CD8-positive, alpha-beta memory T cell (primary cell): ENCODE measurements at regions not wholly inside any gene's neighbourhood (a gene's known extent, or its start where the extent isn't known, plus 50 kb on each side); places are given as distances from the start of the nearest gene placed in this dataset.

ENCODE experiments used
- CTCF ChIA-PET: fragments of 350-600 bp; sonication (Branson Sonifier 250); formaldehyde crosslinking; loops from one replicate; lab custom pipeline; 2021; ENCODE audit warnings: antibody characterized with exemption; lab: Charles Lee
- POLR2A ChIA-PET: fragments of 350-600 bp; sonication (Branson Sonifier 250); formaldehyde crosslinking; loops from one replicate; lab custom pipeline; 2021; ENCODE audit warnings: antibody characterized with exemption; lab: Charles Lee
- DNase-seq, 5 donors: peaks; one replicate each; pipeline versions ENCODE4 v3.0.0 to v3.0.0-alpha.2; 2020 to 2022; ENCODE audit warnings: mixed read lengths in 1 of 5
- H3K27ac ChIP-seq: one replicate; pipeline ENCODE4 v1.7.0; 2013; ENCODE audit warnings: low read depth, mild to moderate bottlenecking, low read length, moderate library complexity
- H3K27me3 ChIP-seq: 2 replicates; pipeline ENCODE4 v1.7.0; 2013; ENCODE audit warnings: low read length, mild to moderate bottlenecking; ENCODE audit not compliant: insufficient read depth, poor library complexity, severe bottlenecking
- H3K36me3 ChIP-seq: 2 replicates; pipeline ENCODE4 v1.7.0; 2013; ENCODE audit warnings: mild to moderate bottlenecking, low read length, moderate library complexity; ENCODE audit not compliant: insufficient read depth
- H3K4me1 ChIP-seq: 2 replicates; pipeline ENCODE4 v1.7.0; 2013; ENCODE audit warnings: mild to moderate bottlenecking, low read length, moderate library complexity; ENCODE audit not compliant: insufficient read depth
- H3K4me3 ChIP-seq: 2 replicates; pipeline ENCODE4 v1.7.0; 2013; ENCODE audit warnings: mild to moderate bottlenecking, low read length
- H3K9me3 ChIP-seq: 2 replicates; pipeline ENCODE4 v1.7.0; 2013; ENCODE audit warnings: mild to moderate bottlenecking, low read length
- H3K27ac Mint-ChIP-seq, 8 donors: one replicate each; pipeline ENCODE4 v1.8.0; 2020 to 2021; ENCODE audit warnings: mixed read lengths in 8 of 8, mild to moderate bottlenecking in 6 of 8, inconsistent platforms in 3 of 8, moderate library complexity in 3 of 8
- H3K27me3 Mint-ChIP-seq, 2 donors: one replicate each; pipeline ENCODE4 v1.8.0; 2020 to 2021; ENCODE audit warnings: mixed read lengths in 2 of 2, mild to moderate bottlenecking in 1 of 2, moderate library complexity in 1 of 2
- H3K36me3 Mint-ChIP-seq, 3 donors: one replicate each; pipeline ENCODE4 v1.8.0; 2020 to 2021; ENCODE audit warnings: mixed read lengths in 3 of 3, inconsistent platforms in 1 of 3, mild to moderate bottlenecking in 1 of 3
- H3K4me1 Mint-ChIP-seq, 3 donors: one replicate each; pipeline ENCODE4 v1.8.0; 2020 to 2021; ENCODE audit warnings: mixed read lengths in 3 of 3, inconsistent platforms in 1 of 3, mild to moderate bottlenecking in 1 of 3
- H3K4me3 Mint-ChIP-seq, 7 donors: one replicate each; pipeline ENCODE4 v1.8.0; 2020 to 2021; ENCODE audit warnings: mixed read lengths in 7 of 7, mild to moderate bottlenecking in 6 of 7, moderate library complexity in 4 of 7, inconsistent platforms in 2 of 7
- H3K9me3 Mint-ChIP-seq, 5 donors: one replicate each; pipeline ENCODE4 v1.8.0; 2020 to 2022; ENCODE audit warnings: mixed read lengths in 5 of 5, mild to moderate bottlenecking in 3 of 5, moderate library complexity in 2 of 5, inconsistent platforms in 1 of 5

DNA sequence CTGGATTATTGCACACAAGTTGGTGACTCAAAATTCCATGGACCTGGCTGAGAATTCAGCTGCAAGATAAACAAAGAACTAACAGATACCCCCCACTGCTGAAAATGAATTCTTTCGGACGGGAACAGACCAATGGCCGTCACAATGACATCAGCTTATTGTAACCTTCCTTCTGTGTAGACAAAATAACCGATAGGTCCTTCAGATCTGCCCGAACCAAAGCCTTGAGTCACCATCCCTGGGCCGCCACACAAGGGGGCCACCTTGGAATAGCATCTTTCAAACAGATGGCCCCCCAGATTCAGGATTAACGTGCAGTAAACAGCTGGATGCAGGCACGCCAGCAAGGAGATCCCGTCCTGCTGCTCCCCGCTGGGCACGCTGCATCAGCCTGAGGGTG, 214.0 kb upstream of the EXOC2 start:
- Mint-ChIP-seq H3K27me3 (peaks cover under 1 to 11% of the 10 kb centered on the region in 2 donors), H3K9me3 (no peaks in the 10 kb centered on the region), H3K27ac (no peak overlapping the region), H3K36me3 (no peaks in the 10 kb centered on the region), H3K4me3 (no peak overlapping the region), H3K4me1 (no peaks in the 10 kb centered on the region)
- H3K27ac ChIP-seq = no peak overlapping the region
- H3K9me3 ChIP-seq = no peaks in the 10 kb centered on the region
- H3K27me3 ChIP-seq = no peaks in the 10 kb centered on the region
- H3K4me1 ChIP-seq = no peaks in the 10 kb centered on the region
- DNase-seq = no peak
- ChIA-PET POLR2A (no interaction called here), CTCF (no interaction called here)
- H3K4me3 ChIP-seq = no peak overlapping the region
- no peaks in the 10 kb centered on the region for H3K36me3 ChIP-seq

DNA sequence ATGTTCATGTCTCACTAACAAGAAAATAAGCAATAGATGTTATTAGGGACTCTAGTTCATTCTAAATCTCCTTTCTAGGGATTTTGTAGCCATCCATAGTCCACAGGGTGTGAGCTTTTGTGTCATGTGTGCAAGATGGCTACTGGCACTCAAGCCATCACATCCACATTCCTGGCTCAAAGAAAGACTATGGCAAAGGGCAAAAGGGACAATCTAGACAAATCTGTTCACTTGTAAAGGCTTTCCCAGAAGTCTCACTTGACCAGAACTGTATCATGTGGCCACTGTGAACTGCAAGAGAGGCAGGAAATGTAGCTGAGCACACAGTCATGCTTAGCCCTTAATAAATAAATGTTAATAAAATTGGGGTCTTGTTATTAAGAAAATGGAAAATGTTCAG, 212.6 kb upstream of the EXOC2 start:
- no peaks in the 10 kb centered on the region for H3K4me1 ChIP-seq
- no peaks in the 10 kb centered on the region for H3K36me3 Mint-ChIP-seq
- ChIA-PET POLR2A (no interaction called here), CTCF (no interaction called here)
- no peak overlapping the region for H3K27ac ChIP-seq
- no peaks in the 10 kb centered on the region for H3K4me1 Mint-ChIP-seq
- no peak overlapping the region for H3K4me3 Mint-ChIP-seq
- no peak for DNase-seq
- no peak overlapping the region for H3K4me3 ChIP-seq
- H3K27me3 ChIP-seq = no peaks in the 10 kb centered on the region
- H3K27me3 Mint-ChIP-seq = peaks cover 1 to 4% of the 10 kb centered on the region in 2 donors
- H3K9me3 Mint-ChIP-seq = no peaks in the 10 kb centered on the region
- no peak overlapping the region for H3K27ac Mint-ChIP-seq
- no peaks in the 10 kb centered on the region for H3K36me3 ChIP-seq
- H3K9me3 ChIP-seq = no peaks in the 10 kb centered on the region

DNA sequence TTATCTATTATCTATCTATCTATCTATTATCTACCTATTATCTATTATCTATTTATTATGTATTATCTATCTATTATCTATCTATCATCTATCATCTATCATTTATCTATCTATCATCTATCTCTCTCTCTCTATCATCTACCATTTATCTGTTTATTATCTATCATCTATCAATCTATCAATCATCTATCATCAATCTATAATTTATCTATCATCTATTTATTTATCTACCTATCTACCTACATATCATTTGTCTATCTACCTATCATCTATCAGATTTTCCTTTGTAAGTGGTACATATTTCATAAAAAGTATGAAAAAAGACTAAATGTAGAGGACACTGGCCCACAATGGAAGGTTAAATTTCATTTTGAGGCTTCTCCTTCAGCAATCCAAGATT, 212.1 kb upstream of the EXOC2 start:
- CTCF ChIA-PET = no interaction called here
- Histone ChIP-seq H3K4me1 (no peaks in the 10 kb centered on the region), H3K4me3 (no peak overlapping the region), H3K36me3 (no peaks in the 10 kb centered on the region), H3K27me3 (no peaks in the 10 kb centered on the region), H3K27ac (no peak overlapping the region), H3K9me3 (no peaks in the 10 kb centered on the region)
- no peaks in the 10 kb centered on the region for H3K4me1 Mint-ChIP-seq
- no peaks in the 10 kb centered on the region for H3K36me3 Mint-ChIP-seq
- H3K27me3 Mint-ChIP-seq = peaks cover 1 to 4% of the 10 kb centered on the region in 2 donors
- H3K4me3 Mint-ChIP-seq = no peak overlapping the region
- no peak for DNase-seq
- no peaks in the 10 kb centered on the region for H3K9me3 Mint-ChIP-seq
- no peak overlapping the region for H3K27ac Mint-ChIP-seq
- POLR2A ChIA-PET = no interaction called here

DNA sequence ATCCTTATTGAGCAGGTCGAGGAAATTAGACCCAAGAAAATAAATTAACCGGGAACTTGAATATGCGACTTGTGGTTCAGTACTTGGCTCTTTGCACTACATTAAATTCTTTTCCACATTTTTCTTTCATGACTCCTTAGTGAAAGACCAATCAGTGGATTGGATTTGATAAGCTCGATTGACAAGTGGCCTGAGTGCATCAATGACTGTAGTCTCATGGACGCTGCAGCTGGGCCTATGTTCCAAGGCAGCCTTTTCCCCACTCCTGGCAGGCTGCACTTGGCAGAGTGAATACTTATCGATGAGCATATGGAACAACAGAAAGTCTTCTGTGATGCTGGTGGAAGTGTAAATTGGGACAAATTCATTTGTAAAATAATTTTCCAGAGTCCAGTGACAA, 210.8 kb upstream of the EXOC2 start:
- H3K9me3 ChIP-seq = no peaks in the 10 kb centered on the region
- ChIA-PET CTCF (no interaction called here), POLR2A (no interaction called here)
- DNase-seq = no peak
- no peak overlapping the region for H3K4me3 Mint-ChIP-seq
- peaks cover 7% of the 10 kb centered on the region in 2 donors for H3K27me3 Mint-ChIP-seq
- H3K27me3 ChIP-seq = no peaks in the 10 kb centered on the region
- no peak overlapping the region for H3K27ac Mint-ChIP-seq
- H3K27ac ChIP-seq = no peak overlapping the region
- H3K36me3 Mint-ChIP-seq = no peaks in the 10 kb centered on the region
- no peaks in the 10 kb centered on the region for H3K4me1 ChIP-seq
- H3K36me3 ChIP-seq = no peaks in the 10 kb centered on the region
- no peaks in the 10 kb centered on the region for H3K4me1 Mint-ChIP-seq
- H3K9me3 Mint-ChIP-seq = no peaks in the 10 kb centered on the region
- no peak overlapping the region for H3K4me3 ChIP-seq

DNA sequence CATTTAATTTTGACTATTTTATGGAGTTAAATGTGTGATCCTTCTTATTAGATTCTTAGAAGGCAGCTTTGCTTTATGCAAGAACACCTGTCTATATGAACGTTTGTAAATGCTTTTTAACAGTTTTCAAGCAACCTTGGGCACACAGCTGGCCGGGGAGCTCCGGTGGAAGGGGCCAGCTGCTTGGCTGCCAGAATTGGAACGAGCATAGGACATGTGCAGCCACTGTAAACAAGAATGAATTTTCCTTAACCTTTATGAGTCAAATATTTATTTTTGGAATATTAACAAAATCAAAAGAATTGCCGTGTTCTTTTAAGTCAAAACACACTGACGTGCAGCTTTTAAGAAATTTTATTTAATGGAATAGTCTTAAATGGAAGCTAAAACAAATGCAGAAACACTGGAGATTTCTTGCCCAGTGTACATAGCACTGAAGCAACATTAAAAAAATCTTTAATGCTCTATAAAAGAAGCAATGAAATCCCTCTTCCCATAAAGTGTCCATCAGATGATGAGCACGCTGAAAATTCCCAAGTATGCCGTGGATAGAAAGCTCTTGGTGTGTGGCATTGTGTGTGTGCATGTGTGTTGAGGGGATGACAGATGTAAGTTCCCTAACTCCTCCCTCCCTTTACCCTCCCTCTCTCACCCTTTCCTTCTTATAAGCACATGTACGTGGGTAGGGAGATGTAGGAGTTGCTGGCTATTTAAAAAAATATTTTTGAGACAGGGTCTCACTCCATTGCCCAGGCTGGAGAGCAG, 208.9 kb upstream of the EXOC2 start:
- CTCF ChIA-PET = no interaction called here

DNA sequence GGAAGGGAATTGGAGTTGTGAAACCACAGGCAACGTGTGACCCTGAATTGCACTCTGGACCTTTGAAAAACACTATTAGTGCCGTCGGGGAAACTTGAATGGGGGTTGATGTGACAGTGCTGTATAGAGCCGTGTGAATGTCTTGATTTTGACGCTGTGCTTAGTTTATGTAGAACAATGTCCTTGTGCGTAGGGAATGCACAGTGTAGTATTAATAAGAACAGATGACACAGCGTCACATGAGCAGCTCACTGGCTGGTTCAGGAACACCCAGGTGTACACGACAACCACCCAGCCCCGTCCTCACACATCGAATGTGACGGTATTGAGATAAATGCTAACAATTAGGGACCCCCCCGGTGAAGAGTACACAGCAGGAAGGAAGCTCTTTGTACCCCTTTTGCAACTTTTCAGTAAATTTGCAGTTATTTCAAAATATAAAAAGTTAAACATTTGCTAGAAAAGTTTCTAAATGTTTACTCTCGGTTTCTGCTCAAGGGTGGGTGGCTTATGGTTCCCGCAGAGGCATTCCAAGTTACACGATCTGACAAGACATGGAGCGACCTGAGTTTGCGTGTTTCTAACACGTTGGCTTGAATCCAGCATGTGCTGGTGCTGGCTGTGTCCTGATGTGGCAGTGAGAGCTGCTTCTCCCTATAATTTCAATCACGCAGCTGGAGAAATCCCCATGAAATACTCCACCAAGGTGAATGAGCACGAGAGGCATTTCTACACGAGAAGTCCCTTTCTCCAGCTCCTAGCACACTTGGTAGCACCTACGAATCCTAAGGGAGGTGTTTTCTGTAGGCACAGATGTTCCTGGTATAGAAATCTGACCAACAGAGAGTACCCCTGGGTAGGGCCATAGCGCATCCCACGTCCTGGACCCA, 208.0 kb upstream of the EXOC2 start:
- no peaks in the 10 kb centered on the region for H3K36me3 ChIP-seq
- Mint-ChIP-seq H3K4me3 (no peak overlapping the region), H3K9me3 (no peaks in the 10 kb centered on the region), H3K36me3 (no peaks in the 10 kb centered on the region), H3K27ac (no peak overlapping the region), H3K27me3 (peaks cover 9 to 24% of the 10 kb centered on the region in 2 donors), H3K4me1 (no peaks in the 10 kb centered on the region)
- POLR2A ChIA-PET = no interaction called here
- no peaks in the 10 kb centered on the region for H3K27me3 ChIP-seq
- CTCF ChIA-PET = no interaction called here
- no peaks in the 10 kb centered on the region for H3K9me3 ChIP-seq
- H3K27ac ChIP-seq = no peak overlapping the region
- no peak overlapping the region for H3K4me3 ChIP-seq
- DNase-seq = no peak
- H3K4me1 ChIP-seq = no peaks in the 10 kb centered on the region

More for the DNA sequence above, 208.9 kb upstream of the EXOC2 start:
- H3K4me1 ChIP-seq = no peaks in the 10 kb centered on the region
- no peaks in the 10 kb centered on the region for H3K36me3 Mint-ChIP-seq
- no peak for DNase-seq
- H3K27ac ChIP-seq = no peak overlapping the region
- H3K4me1 Mint-ChIP-seq = no peaks in the 10 kb centered on the region
- no peak overlapping the region for H3K4me3 ChIP-seq
- POLR2A ChIA-PET = no interaction called here
- no peaks in the 10 kb centered on the region for H3K27me3 ChIP-seq
- H3K36me3 ChIP-seq = no peaks in the 10 kb centered on the region
- no peaks in the 10 kb centered on the region for H3K9me3 ChIP-seq
- no peak overlapping the region for H3K4me3 Mint-ChIP-seq
- H3K27ac Mint-ChIP-seq = no peak overlapping the region
- peaks cover 7 to 24% of the 10 kb centered on the region in 2 donors for H3K27me3 Mint-ChIP-seq
- no peaks in the 10 kb centered on the region for H3K9me3 Mint-ChIP-seq

DNA sequence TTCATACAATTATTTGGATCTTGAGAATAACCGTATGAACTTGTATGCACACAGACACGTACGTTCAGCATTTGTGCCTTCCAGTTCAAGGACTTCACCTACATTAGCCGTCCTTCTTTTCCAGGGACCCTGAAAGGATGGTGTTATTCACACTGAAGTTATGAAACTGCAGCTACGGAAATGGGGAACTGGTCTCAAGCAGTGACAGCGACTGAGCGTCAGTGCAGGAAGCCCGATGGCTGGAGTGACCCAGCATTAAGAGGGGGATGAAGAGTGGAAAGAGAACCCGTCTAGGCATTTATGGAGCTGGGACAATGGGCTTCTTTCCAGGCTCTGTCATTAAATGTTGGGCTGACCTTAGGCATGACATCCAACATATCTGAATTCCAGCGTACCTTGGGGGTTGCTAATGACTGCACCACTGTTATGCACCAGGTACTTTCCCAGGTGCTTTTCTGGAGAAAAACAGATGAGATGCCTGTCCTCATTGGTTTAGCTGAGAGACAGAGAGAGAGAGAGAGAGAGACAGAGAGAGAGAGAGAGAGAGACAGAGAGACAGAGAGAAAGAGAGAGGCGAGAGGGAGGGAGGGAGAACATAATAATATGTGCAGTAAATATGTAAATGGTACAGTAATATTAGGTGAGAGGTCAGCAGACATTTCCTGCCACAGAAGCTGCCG, 204.7 kb upstream of the EXOC2 start:
- H3K27me3 ChIP-seq = no peaks in the 10 kb centered on the region
- H3K9me3 ChIP-seq = no peaks in the 10 kb centered on the region
- Mint-ChIP-seq H3K9me3 (no peaks in the 10 kb centered on the region), H3K4me1 (no peaks in the 10 kb centered on the region), H3K27ac (no peak overlapping the region), H3K27me3 (peaks cover 11 to 24% of the 10 kb centered on the region in 2 donors), H3K4me3 (no peak overlapping the region), H3K36me3 (no peaks in the 10 kb centered on the region)
- no peak for DNase-seq
- H3K36me3 ChIP-seq = no peaks in the 10 kb centered on the region
- ChIA-PET POLR2A (no interaction called here), CTCF (no interaction called here)
- no peak overlapping the region for H3K27ac ChIP-seq
- H3K4me3 ChIP-seq = no peak overlapping the region
- no peaks in the 10 kb centered on the region for H3K4me1 ChIP-seq

DNA sequence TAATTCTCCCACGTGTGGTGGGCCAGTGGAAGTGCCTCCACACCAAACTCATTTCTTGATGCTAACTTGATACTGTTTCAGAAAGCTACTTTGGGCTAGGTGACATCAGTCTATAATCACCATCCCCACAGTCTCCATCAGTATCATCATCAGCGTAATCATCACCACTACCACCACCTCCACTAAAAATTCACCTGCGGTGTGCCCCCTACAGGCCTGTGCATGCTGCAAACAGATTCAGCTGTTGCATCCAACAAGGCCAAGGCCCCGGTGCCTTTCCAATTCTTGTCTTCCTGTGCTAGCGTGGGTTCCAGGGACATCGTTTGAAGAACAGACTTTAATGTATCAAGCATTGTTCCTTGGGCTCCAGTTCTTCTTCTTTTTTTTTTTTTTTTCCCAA, 201.3 kb upstream of the EXOC2 start:
- no peaks in the 10 kb centered on the region for H3K27me3 ChIP-seq
- POLR2A ChIA-PET = no interaction called here

More for the DNA sequence above, 201.3 kb upstream of the EXOC2 start:
- H3K9me3 Mint-ChIP-seq = no peaks in the 10 kb centered on the region
- CTCF ChIA-PET = no interaction called here
- H3K27ac Mint-ChIP-seq = no peak overlapping the region
- Histone ChIP-seq H3K9me3 (no peaks in the 10 kb centered on the region), H3K27ac (no peak overlapping the region), H3K4me3 (no peak overlapping the region), H3K36me3 (no peaks in the 10 kb centered on the region), H3K4me1 (no peaks in the 10 kb centered on the region)
- H3K36me3 Mint-ChIP-seq = no peaks in the 10 kb centered on the region
- peaks cover 4 to 20% of the 10 kb centered on the region in 2 donors for H3K27me3 Mint-ChIP-seq
- H3K4me3 Mint-ChIP-seq = no peak overlapping the region
- no peak for DNase-seq
- no peaks in the 10 kb centered on the region for H3K4me1 Mint-ChIP-seq
